K562 (cell line): ENCODE measurements at regions not wholly inside any gene's neighbourhood (a gene's known extent, or its start where the extent isn't known, plus 50 kb on each side); places are given as distances from the start of the nearest gene placed in this dataset.

ENCODE experiments used
- ATAC-seq: fragments of 200-7000 bp; cut with Tn5 transposase; 3 replicates; pipeline ENCODE4 v1.9.1; 2020; ENCODE audit warnings: moderate library complexity
- BruUV-seq: library from RNA; stranded (reverse); fragments of 400-500 nt; replicated peaks from 2 replicates; lab custom pipeline; 2021; lab: Mats Ljungman, UMichigan
- CTCF ChIA-PET: fragments of 300-600 bp; formaldehyde crosslinking; extraction: SDS; loops from one replicate; lab custom pipeline; 2021; ENCODE audit warnings: low intra/inter-chr PET ratio; lab: Yijun Ruan, JAX
- POLR2A ChIA-PET: fragments of 300-600, 350-650 bp; sonication (Branson Sonifier 250); formaldehyde crosslinking; extraction: SDS; loops from one replicate; lab custom pipeline; 2021; ENCODE audit warnings: antibody characterized with exemption, inconsistent platforms; lab: Yijun Ruan, JAX
- DNase-seq, 4 experiments: peaks; one replicate each; pipeline versions ENCODE4 v3.0.0 to v3.0.0-alpha.2; 2011 to 2018; ENCODE audit warnings: low spot score in 3 of 4, mixed read lengths in 3 of 4; ENCODE audit errors: extremely low read depth in 1 of 4
- FAIRE-seq: peaks from 2 replicates; lab custom pipeline; 2011; peaks lifted over from hg19 to GRCh38; lab: Jason Lieb, UNC
- H2AFZ ChIP-seq: 2 replicates; pipeline ENCODE4 v1.6.0; 2011; ENCODE audit warnings: low read depth, low read length, control low read depth, inconsistent platforms
- H3K27ac ChIP-seq: fragments of 200-600 bp; 3 replicates; pipeline ENCODE4 v1.8.0; 2011; ENCODE audit warnings: low read depth, mild to moderate bottlenecking, control low read depth, inconsistent platforms, low read length, moderate library complexity, mixed read lengths; ENCODE audit errors: extremely low read depth
- H3K27me3 ChIP-seq, 2 experiments: fragments of 300-600 bp in 1 of 2; 2 replicates in 1 of 2; 3 replicates in 1 of 2; pipeline versions ENCODE4 v1.6.0 to v1.8.0; 2011; ENCODE audit warnings: inconsistent platforms in 2 of 2, low read length in 2 of 2, mild to moderate bottlenecking in 1 of 2, mixed read lengths in 1 of 2, moderate library complexity in 1 of 2; ENCODE audit not compliant: control insufficient read depth in 2 of 2, insufficient read depth in 2 of 2
- H3K36me3 ChIP-seq: fragments of 300-600 bp; 3 replicates; pipeline ENCODE4 v1.8.0; 2011; ENCODE audit warnings: mild to moderate bottlenecking, low read length, inconsistent platforms; ENCODE audit not compliant: control insufficient read depth, insufficient read depth
- H3K4me1 ChIP-seq, 2 experiments: fragments of 200-600 bp in 1 of 2; replicated peaks in 1 of 2; 2 replicates in 1 of 2; 3 replicates in 1 of 2; pipeline versions ENCODE4 v1.5.1 to v1.8.0; 2011; ENCODE audit warnings: inconsistent platforms in 2 of 2, low read length in 2 of 2, mild to moderate bottlenecking in 1 of 2, mixed read lengths in 1 of 2, moderate library complexity in 1 of 2; ENCODE audit not compliant: control insufficient read depth in 2 of 2, insufficient read depth in 2 of 2
- H3K4me2 ChIP-seq: 2 replicates; pipeline ENCODE4 v1.6.1; 2011; ENCODE audit warnings: low read length, control low read depth, inconsistent platforms, mixed read lengths; ENCODE audit not compliant: insufficient read depth
- H3K4me3 ChIP-seq: fragments of 200-600 bp; sonication (generic), shearing (Covaris generic); 2 replicates; pipeline ENCODE4 v1.5.1; 2016; ENCODE audit warnings: control low read depth, inconsistent platforms
- H3K79me2 ChIP-seq: fragments of 200-600 bp; 3 replicates; pipeline ENCODE4 v1.8.0; 2011; ENCODE audit warnings: low read length, inconsistent platforms; ENCODE audit not compliant: control insufficient read depth, insufficient read depth
- H3K9ac ChIP-seq, 2 experiments: 2 replicates each; pipeline versions ENCODE4 v1.6.0 to v1.6.1; 2011; ENCODE audit warnings: low read depth in 2 of 2, low read length in 2 of 2, control low read depth in 1 of 2, inconsistent platforms in 1 of 2, mild to moderate bottlenecking in 1 of 2, mixed read lengths in 1 of 2; ENCODE audit not compliant: insufficient read depth in 1 of 2
- H3K9me1 ChIP-seq: one replicate; pipeline ENCODE4 v1.6.0; 2011; ENCODE audit warnings: inconsistent platforms, mild to moderate bottlenecking, low read length, moderate library complexity; ENCODE audit not compliant: control insufficient read depth, insufficient read depth
- H3K9me3 ChIP-seq: replicated peaks from 2 replicates; pipeline ENCODE4 v1.5.1; 2011; ENCODE audit warnings: low read depth, low read length, inconsistent platforms; ENCODE audit not compliant: control insufficient read depth, insufficient read depth
- H4K20me1 ChIP-seq: replicated peaks from 2 replicates; pipeline ENCODE4 v1.6.1; 2011; ENCODE audit warnings: low read length, inconsistent platforms, mixed read lengths; ENCODE audit not compliant: control insufficient read depth, insufficient read depth
- MCM5 ChIP-seq: fragments of 450-650 bp; IDR thresholded peaks from 2 replicates; pipeline ENCODE4 v1.6.1; 2016; ENCODE audit warnings: low read depth
- RBBP5 ChIP-seq: fragments of 200-600 bp; sonication (generic); IDR thresholded peaks from 2 replicates; pipeline ENCODE4 v1.6.1; 2012; ENCODE audit warnings: borderline replicate concordance, mild to moderate bottlenecking, low read length, control low read depth, inconsistent platforms; ENCODE audit not compliant: insufficient read depth, poor library complexity, severe bottlenecking
- ZNF165 ChIP-seq: fragments of 250-450 bp; sonication (Bioruptor Pico); IDR thresholded peaks from 2 replicates; pipeline ENCODE4 v1.4.0; 2020; ENCODE audit warnings: borderline replicate concordance
- ZNF197 ChIP-seq: fragments of 200-800 bp; sonication (Bioruptor generic); IDR thresholded peaks from 2 replicates; pipeline ENCODE4 v1.6.1; 2016; ENCODE audit warnings: low read depth, missing genetic modification characterization, missing compliant biosample characterization
- ZNF23 ChIP-seq: fragments of 250-450 bp; sonication (Bioruptor Pico); IDR thresholded peaks from 2 replicates; pipeline ENCODE4 v1.4.0; 2020; ENCODE audit warnings: mild to moderate bottlenecking
- WGBS: fragments of 100-300 bp; shearing (Covaris generic); methylation state at CpG from one replicate; pipeline ENCODE4 v1.1.6; 2016; ENCODE audit warnings: low coverage, mixed read lengths; ENCODE audit not compliant: insufficient coverage; ENCODE audit errors: missing lambda C conversion rate; 5-methylcytosine and 5-hydroxymethylcytosine counted together
- in situ Hi-C: fragments of 300-500 bp; cut with MboI; formaldehyde crosslinking; loops from 4 replicates; pipeline ENCODE4 v1.15.0; 2018; ENCODE audit warnings: inconsistent platforms, mixed read lengths
- intact Hi-C: fragments of 100-400 bp; cut with micrococcal nuclease; formaldehyde crosslinking; loops from 2 replicates; pipeline ENCODE4 v1.14.2; 2022
- TF ChIP-seq, protein P1 (sequence below): sonication (generic); formaldehyde crosslinking; IDR thresholded peaks from 2 replicates; pipeline ENCODE4 v1.8.1; 2023; ENCODE audit warnings: mild to moderate bottlenecking, missing genetic modification reagents
- TF ChIP-seq, protein P2 (sequence below): sonication (generic); formaldehyde crosslinking; IDR thresholded peaks from 2 replicates; pipeline ENCODE4 v1.8.0; 2023; ENCODE audit warnings: missing genetic modification reagents, mild to moderate bottlenecking, borderline replicate concordance

DNA sequence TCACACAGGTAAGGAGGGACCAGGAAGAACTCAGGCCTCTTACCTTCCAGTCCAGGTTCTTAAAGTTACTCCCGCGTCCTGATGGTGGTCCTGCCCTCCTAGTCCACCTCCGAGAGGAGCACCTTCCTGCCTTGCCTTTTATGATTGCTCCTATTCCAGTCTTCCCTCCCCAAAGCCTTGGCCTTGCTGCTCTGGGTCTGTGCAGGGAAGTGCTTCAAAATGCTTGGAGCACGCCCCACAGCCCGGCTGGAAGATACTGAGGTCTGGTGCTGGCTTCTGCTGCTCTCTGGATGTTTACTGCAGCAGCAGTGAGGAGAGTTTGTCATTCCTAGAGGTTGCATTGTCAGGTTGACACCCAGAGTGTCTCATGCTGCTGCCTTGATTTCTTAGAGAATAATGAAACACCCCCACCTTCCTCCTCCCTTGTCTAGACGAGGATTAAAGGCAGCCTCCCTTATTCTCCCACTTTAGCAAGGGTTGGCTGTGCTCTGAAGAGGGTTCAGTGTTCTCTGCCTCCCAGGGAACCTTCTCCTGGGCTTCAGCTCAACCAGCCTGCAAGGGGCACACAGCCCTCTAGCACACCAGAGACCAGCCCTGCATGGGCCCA lies 142.2 kb upstream of the CACNA1E start:
- TF ChIP-seq, protein P1, sequence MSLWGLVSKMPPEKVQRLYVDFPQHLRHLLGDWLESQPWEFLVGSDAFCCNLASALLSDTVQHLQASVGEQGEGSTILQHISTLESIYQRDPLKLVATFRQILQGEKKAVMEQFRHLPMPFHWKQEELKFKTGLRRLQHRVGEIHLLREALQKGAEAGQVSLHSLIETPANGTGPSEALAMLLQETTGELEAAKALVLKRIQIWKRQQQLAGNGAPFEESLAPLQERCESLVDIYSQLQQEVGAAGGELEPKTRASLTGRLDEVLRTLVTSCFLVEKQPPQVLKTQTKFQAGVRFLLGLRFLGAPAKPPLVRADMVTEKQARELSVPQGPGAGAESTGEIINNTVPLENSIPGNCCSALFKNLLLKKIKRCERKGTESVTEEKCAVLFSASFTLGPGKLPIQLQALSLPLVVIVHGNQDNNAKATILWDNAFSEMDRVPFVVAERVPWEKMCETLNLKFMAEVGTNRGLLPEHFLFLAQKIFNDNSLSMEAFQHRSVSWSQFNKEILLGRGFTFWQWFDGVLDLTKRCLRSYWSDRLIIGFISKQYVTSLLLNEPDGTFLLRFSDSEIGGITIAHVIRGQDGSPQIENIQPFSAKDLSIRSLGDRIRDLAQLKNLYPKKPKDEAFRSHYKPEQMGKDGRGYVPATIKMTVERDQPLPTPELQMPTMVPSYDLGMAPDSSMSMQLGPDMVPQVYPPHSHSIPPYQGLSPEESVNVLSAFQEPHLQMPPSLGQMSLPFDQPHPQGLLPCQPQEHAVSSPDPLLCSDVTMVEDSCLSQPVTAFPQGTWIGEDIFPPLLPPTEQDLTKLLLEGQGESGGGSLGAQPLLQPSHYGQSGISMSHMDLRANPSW (CRISPR knock-in tag), result no peak
- TF ChIP-seq MCM5 (no peak), ZNF165 (no peak), ZNF197 (CRISPR knock-in tag) (no peak), ZNF23 (CRISPR knock-in tag) (no peak), RBBP5 (no peak)
- TF ChIP-seq, protein P2, sequence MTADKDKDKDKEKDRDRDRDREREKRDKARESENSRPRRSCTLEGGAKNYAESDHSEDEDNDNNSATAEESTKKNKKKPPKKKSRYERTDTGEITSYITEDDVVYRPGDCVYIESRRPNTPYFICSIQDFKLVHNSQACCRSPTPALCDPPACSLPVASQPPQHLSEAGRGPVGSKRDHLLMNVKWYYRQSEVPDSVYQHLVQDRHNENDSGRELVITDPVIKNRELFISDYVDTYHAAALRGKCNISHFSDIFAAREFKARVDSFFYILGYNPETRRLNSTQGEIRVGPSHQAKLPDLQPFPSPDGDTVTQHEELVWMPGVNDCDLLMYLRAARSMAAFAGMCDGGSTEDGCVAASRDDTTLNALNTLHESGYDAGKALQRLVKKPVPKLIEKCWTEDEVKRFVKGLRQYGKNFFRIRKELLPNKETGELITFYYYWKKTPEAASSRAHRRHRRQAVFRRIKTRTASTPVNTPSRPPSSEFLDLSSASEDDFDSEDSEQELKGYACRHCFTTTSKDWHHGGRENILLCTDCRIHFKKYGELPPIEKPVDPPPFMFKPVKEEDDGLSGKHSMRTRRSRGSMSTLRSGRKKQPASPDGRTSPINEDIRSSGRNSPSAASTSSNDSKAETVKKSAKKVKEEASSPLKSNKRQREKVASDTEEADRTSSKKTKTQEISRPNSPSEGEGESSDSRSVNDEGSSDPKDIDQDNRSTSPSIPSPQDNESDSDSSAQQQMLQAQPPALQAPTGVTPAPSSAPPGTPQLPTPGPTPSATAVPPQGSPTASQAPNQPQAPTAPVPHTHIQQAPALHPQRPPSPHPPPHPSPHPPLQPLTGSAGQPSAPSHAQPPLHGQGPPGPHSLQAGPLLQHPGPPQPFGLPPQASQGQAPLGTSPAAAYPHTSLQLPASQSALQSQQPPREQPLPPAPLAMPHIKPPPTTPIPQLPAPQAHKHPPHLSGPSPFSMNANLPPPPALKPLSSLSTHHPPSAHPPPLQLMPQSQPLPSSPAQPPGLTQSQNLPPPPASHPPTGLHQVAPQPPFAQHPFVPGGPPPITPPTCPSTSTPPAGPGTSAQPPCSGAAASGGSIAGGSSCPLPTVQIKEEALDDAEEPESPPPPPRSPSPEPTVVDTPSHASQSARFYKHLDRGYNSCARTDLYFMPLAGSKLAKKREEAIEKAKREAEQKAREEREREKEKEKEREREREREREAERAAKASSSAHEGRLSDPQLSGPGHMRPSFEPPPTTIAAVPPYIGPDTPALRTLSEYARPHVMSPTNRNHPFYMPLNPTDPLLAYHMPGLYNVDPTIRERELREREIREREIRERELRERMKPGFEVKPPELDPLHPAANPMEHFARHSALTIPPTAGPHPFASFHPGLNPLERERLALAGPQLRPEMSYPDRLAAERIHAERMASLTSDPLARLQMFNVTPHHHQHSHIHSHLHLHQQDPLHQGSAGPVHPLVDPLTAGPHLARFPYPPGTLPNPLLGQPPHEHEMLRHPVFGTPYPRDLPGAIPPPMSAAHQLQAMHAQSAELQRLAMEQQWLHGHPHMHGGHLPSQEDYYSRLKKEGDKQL (CRISPR knock-in tag), result no peak
- FAIRE-seq (no peak), DNase-seq (no peak), ATAC-seq (no peak)
- CTCF ChIA-PET, result no interaction called here
- WGBS, result 0% methylated on average over 6 of the region's 6 CpGs
- H3K4me1 ChIP-seq, result no peaks in the 10 kb centered on the region
- no peaks in the 10 kb centered on the region for H3K36me3 ChIP-seq
- no peaks in the 10 kb centered on the region for H3K9me3 ChIP-seq
- H2AFZ ChIP-seq, result no peak overlapping the region
- POLR2A ChIA-PET, result no interaction called here
- peaks cover 0 to 20% of the 10 kb centered on the region in 2 experiments; a peak in 3 of 5 replicates for H3K27me3 ChIP-seq
- H3K9ac ChIP-seq, result no peak overlapping the region
- H3K4me2 ChIP-seq, result no peak overlapping the region
- no peaks in the 10 kb centered on the region for H4K20me1 ChIP-seq
- H3K27ac ChIP-seq, result no peak overlapping the region
- BruUV-seq, result no TSS peak
- in situ Hi-C loops, result no loop called here
- no peak overlapping the region for H3K4me3 ChIP-seq
- no peaks in the 10 kb centered on the region for H3K9me1 ChIP-seq
- H3K79me2 ChIP-seq, result no peaks in the 10 kb centered on the region
- intact Hi-C loops, result no loop called here
